ENCODE measurements at regions not wholly inside any gene's neighbourhood (a gene's known extent, or its start where the extent isn't known, plus 50 kb on each side); places are given as distances from the start of the nearest gene placed in this dataset.

- TF ChIP-seq EGR1 (IDR thresholded peaks at IDR 0.05; ENCODE audit: low read depth) (no peak), CTCF (IDR thresholded peaks at IDR 0.05 in 2 of 3, conservative IDR thresholded peaks at IDR 0.05 in 1 of 3; ENCODE audit: borderline replicate concordance in 1 of 3, insufficient read depth in 1 of 3, low read depth in 2 of 3, low read length in 2 of 3) (no peak), CBX3 (IDR thresholded peaks at IDR 0.05; ENCODE audit: low read depth) (no peak), EZH2 (IDR thresholded peaks at IDR 0.05) (no peak)
- TF ChIP-seq, protein P1, sequence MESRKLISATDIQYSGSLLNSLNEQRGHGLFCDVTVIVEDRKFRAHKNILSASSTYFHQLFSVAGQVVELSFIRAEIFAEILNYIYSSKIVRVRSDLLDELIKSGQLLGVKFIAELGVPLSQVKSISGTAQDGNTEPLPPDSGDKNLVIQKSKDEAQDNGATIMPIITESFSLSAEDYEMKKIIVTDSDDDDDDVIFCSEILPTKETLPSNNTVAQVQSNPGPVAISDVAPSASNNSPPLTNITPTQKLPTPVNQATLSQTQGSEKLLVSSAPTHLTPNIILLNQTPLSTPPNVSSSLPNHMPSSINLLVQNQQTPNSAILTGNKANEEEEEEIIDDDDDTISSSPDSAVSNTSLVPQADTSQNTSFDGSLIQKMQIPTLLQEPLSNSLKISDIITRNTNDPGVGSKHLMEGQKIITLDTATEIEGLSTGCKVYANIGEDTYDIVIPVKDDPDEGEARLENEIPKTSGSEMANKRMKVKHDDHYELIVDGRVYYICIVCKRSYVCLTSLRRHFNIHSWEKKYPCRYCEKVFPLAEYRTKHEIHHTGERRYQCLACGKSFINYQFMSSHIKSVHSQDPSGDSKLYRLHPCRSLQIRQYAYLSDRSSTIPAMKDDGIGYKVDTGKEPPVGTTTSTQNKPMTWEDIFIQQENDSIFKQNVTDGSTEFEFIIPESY (IDR thresholded peaks at IDR 0.05; ENCODE audit: extremely low read depth, insufficient replicate concordance, low read length) = no peak
- TF ChIP-seq, protein P2, sequence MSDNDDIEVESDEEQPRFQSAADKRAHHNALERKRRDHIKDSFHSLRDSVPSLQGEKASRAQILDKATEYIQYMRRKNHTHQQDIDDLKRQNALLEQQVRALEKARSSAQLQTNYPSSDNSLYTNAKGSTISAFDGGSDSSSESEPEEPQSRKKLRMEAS (IDR thresholded peaks at IDR 0.05) = no peak
- TF ChIP-seq, protein P3, sequence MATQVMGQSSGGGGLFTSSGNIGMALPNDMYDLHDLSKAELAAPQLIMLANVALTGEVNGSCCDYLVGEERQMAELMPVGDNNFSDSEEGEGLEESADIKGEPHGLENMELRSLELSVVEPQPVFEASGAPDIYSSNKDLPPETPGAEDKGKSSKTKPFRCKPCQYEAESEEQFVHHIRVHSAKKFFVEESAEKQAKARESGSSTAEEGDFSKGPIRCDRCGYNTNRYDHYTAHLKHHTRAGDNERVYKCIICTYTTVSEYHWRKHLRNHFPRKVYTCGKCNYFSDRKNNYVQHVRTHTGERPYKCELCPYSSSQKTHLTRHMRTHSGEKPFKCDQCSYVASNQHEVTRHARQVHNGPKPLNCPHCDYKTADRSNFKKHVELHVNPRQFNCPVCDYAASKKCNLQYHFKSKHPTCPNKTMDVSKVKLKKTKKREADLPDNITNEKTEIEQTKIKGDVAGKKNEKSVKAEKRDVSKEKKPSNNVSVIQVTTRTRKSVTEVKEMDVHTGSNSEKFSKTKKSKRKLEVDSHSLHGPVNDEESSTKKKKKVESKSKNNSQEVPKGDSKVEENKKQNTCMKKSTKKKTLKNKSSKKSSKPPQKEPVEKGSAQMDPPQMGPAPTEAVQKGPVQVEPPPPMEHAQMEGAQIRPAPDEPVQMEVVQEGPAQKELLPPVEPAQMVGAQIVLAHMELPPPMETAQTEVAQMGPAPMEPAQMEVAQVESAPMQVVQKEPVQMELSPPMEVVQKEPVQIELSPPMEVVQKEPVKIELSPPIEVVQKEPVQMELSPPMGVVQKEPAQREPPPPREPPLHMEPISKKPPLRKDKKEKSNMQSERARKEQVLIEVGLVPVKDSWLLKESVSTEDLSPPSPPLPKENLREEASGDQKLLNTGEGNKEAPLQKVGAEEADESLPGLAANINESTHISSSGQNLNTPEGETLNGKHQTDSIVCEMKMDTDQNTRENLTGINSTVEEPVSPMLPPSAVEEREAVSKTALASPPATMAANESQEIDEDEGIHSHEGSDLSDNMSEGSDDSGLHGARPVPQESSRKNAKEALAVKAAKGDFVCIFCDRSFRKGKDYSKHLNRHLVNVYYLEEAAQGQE (IDR thresholded peaks at IDR 0.05; ENCODE audit: low read depth) = no peak
These were observed 448.2 kb downstream of the QKI start for GRCh38 chr6:163862701-163863100.
